GM12801 (cell line): ENCODE measurements at regions not wholly inside any gene's neighbourhood (a gene's known extent, or its start where the extent isn't known, plus 50 kb on each side); places are given as distances from the start of the nearest gene placed in this dataset.

Experiments
- CTCF ChIP-seq: IDR thresholded peaks from one replicate; pipeline ENCODE4 v1.5.1; 2011; ENCODE audit warnings: control low read depth; ENCODE audit not compliant: insufficient read length; ENCODE audit errors: extremely low read depth

- no peak for TF ChIP-seq CTCF
These were observed 466.8 kb upstream of the MEX3C start for GRCh38 chr18:51664236-51664635.

- no peak for TF ChIP-seq CTCF
These were observed 469.3 kb upstream of the MEX3C start for GRCh38 chr18:51666763-51667191.

GRCh38 chr18:51668101-51668500, 470.6 kb upstream of the MEX3C start:
- no peak for TF ChIP-seq CTCF

- no peak for TF ChIP-seq CTCF
These were observed 471.1 kb upstream of the MEX3C start for GRCh38 chr18:51668607-51669006.

- TF ChIP-seq CTCF: no peak
These were observed 489.1 kb upstream of the MEX3C start for GRCh38 chr18:51686590-51686989.

GRCh38 chr18:51687845-51688585, 490.5 kb upstream of the MEX3C start:
- no peak for TF ChIP-seq CTCF

- no peak for TF ChIP-seq CTCF
These were observed 495.1 kb upstream of the MEX3C start for GRCh38 chr18:51692612-51693011.
